Suprapubic skin (tissue), 4 donors: ENCODE measurements at regions not wholly inside any gene's neighbourhood (a gene's known extent, or its start where the extent isn't known, plus 50 kb on each side); places are given as distances from the start of the nearest gene placed in this dataset.

ENCODE experiments used
- CTCF ChIP-seq, 2 donors: fragments of 200-600 bp in 1 of 2; fragments of 450-650 bp in 1 of 2; sonication (generic) in 1 of 2; IDR thresholded peaks; one replicate each; pipeline ENCODE4 v1.5.1; 2016 to 2019; ENCODE audit warnings: antibody characterized with exemption in 2 of 2, mild to moderate bottlenecking in 1 of 2, moderate library complexity in 1 of 2
- EP300 ChIP-seq: sonication (generic); formaldehyde crosslinking; IDR thresholded peaks from one replicate; pipeline ENCODE4 v1.6.1; 2017; ENCODE audit warnings: antibody characterized with exemption
- POLR2A ChIP-seq, 2 donors: fragments of 450-650 bp; IDR thresholded peaks; one replicate each; pipeline ENCODE4 v1.6.1; 2017; ENCODE audit warnings: antibody characterized with exemption in 2 of 2, mild to moderate bottlenecking in 2 of 2, moderate library complexity in 2 of 2
- POLR2AphosphoS5 ChIP-seq, 3 donors: sonication (generic); formaldehyde crosslinking; IDR thresholded peaks; one replicate each; pipeline ENCODE4 v1.6.1; 2017; ENCODE audit warnings: antibody characterized with exemption in 3 of 3

- TF ChIP-seq CTCF (IDR thresholded peaks at IDR 0.05) (no peak), POLR2A (IDR thresholded peaks at IDR 0.05) (no peak), EP300 (no peak), POLR2AphosphoS5 (IDR thresholded peaks at IDR 0.05) (no peak)
These were observed 472.8 kb downstream of the TOX3 start for GRCh38 chr16:52074133-52074532.
